AG04449 (cell line): ENCODE measurements at regions not wholly inside any gene's neighbourhood (a gene's known extent, or its start where the extent isn't known, plus 50 kb on each side); places are given as distances from the start of the nearest gene placed in this dataset.

ENCODE experiments used
- CTCF ChIA-PET: fragments of 350-600 bp; formaldehyde crosslinking; extraction: SDS; loops from one replicate; lab custom pipeline; 2021; ENCODE audit warnings: antibody characterized with exemption; lab: Yijun Ruan, JAX
- POLR2A ChIA-PET: fragments of 400-600, 350-600 bp; formaldehyde crosslinking; extraction: SDS; loops from one replicate; lab custom pipeline; 2020; ENCODE audit warnings: antibody characterized with exemption, inconsistent platforms; lab: Yijun Ruan, JAX
- DNase-seq: peaks from one replicate; pipeline ENCODE4 v3.0.0-alpha.2; 2010; ENCODE audit warnings: low read depth, low spot score
- H3K4me3 ChIP-seq: 2 replicates; pipeline ENCODE4 v1.5.1; 2011; ENCODE audit warnings: low read depth, mild to moderate bottlenecking, control low read depth, low read length
- CTCF ChIP-seq: IDR thresholded peaks from one replicate; pipeline ENCODE4 v1.5.1; 2011; ENCODE audit warnings: mild to moderate bottlenecking, moderate library complexity, low read length, control low read depth, inconsistent platforms; ENCODE audit not compliant: insufficient read depth; ENCODE audit errors: missing control alignments

GRCh38 chr4:79017481-79017880 lies 78.2 kb upstream of the PAQR3 start:
- POLR2A ChIA-PET, result no interaction called here
- no peak for TF ChIP-seq CTCF
- no peak for DNase-seq
- no peak overlapping the region for H3K4me3 ChIP-seq
- CTCF ChIA-PET, result no interaction called here

GRCh38 chr4:79016878-79017277 lies 77.6 kb upstream of the PAQR3 start:
- no peak for DNase-seq
- no peak for TF ChIP-seq CTCF
- ChIA-PET CTCF (no interaction called here), POLR2A (no interaction called here)
- no peak overlapping the region for H3K4me3 ChIP-seq

GRCh38 chr4:79015411-79015810 lies 76.2 kb upstream of the PAQR3 start:
- DNase-seq, result no peak
- CTCF ChIA-PET, result no interaction called here
- TF ChIP-seq CTCF, result no peak
- POLR2A ChIA-PET, result no interaction called here
- no peak overlapping the region for H3K4me3 ChIP-seq

GRCh38 chr4:79014230-79014629 lies 75.0 kb upstream of the PAQR3 start:
- no peak overlapping the region for H3K4me3 ChIP-seq
- ChIA-PET CTCF (no interaction called here), POLR2A (no interaction called here)
- no peak for DNase-seq
- no peak for TF ChIP-seq CTCF

- ChIA-PET POLR2A (no interaction called here), CTCF (no interaction called here)
- DNase-seq, result no peak
- TF ChIP-seq CTCF, result no peak
- no peak overlapping the region for H3K4me3 ChIP-seq
Measured at GRCh38 chr4:79013756-79014155, 74.5 kb upstream of the PAQR3 start.

- H3K4me3 ChIP-seq, result no peak overlapping the region
- ChIA-PET CTCF (no interaction called here), POLR2A (no interaction called here)
- TF ChIP-seq CTCF, result no peak
- DNase-seq, result no peak
Measured at GRCh38 chr4:78990938-78991810, 51.9 kb upstream of the PAQR3 start.
